ENCODE measurements at regions not wholly inside any gene's neighbourhood (a gene's known extent, or its start where the extent isn't known, plus 50 kb on each side); places are given as distances from the start of the nearest gene placed in this dataset.

DNA sequence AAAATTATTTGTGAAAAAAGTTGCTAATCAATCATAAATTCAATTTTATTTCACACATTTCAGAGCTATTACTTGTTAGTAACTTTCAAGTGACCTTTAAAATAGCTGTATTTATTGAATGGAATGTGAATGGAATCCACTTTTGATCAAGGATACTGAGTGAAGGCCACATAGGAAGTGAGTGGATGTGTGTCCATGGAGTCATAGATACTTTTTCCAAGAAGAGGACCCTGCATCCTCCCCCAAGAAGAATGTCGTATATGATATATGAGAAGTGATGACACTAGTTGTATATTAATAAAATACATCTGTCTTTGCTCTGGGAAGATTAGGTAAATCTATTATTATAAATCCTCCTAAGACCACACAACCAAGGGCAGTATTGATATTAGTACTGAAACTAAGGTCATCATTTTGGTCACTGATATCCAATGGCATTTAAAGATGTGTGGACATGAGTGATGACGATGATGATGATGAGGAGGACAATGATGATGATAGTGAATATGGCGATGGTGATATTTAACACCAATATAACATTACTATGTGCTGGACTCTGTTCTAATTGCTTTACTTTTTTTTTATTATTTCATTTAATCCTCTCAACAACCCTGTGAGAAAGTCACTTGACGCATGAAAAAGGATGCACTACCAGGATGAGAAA is 493.0 kb upstream of the NR2F2 start:
- no peaks in the 10 kb centered on the region for H3K27me3 ChIP-seq (ENCODE audit: control insufficient read depth, insufficient read depth, low read length)
- FAIRE-seq = no peak
- TF ChIP-seq, protein P1, sequence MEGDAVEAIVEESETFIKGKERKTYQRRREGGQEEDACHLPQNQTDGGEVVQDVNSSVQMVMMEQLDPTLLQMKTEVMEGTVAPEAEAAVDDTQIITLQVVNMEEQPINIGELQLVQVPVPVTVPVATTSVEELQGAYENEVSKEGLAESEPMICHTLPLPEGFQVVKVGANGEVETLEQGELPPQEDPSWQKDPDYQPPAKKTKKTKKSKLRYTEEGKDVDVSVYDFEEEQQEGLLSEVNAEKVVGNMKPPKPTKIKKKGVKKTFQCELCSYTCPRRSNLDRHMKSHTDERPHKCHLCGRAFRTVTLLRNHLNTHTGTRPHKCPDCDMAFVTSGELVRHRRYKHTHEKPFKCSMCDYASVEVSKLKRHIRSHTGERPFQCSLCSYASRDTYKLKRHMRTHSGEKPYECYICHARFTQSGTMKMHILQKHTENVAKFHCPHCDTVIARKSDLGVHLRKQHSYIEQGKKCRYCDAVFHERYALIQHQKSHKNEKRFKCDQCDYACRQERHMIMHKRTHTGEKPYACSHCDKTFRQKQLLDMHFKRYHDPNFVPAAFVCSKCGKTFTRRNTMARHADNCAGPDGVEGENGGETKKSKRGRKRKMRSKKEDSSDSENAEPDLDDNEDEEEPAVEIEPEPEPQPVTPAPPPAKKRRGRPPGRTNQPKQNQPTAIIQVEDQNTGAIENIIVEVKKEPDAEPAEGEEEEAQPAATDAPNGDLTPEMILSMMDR (IDR thresholded peaks at IDR 0.05; ENCODE audit: insufficient read depth, low read length, severe bottlenecking) = no peak
- no peak overlapping the region for H3K4me3 ChIP-seq (ENCODE audit: low read depth, low read length)
- H3K36me3 ChIP-seq (ENCODE audit: control insufficient read depth, insufficient read depth, low read length) = no peaks in the 10 kb centered on the region
- DNase-seq (ENCODE audit: low read depth) = no peak

DNA sequence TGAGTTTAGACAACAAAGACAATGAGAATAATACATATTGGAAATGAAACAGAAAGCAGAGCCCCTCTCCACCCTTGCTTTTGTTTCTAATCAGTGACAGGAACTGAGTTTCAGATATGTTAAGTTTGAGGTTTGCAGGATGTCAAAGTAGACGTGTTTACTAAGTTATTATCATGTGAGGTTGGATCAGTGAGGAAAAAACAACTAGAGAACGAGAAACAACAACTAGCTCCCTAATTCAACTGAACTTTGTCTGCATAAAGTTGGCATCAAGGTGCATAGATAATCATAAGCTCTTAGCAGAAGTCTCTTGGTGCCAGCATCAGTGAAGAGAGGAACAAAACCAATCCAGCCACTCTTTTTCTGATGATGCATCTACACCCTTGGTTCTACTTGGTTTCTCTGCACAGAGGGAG is 491.1 kb upstream of the NR2F2 start:
- TF ChIP-seq, protein P1 (IDR thresholded peaks at IDR 0.05; ENCODE audit: insufficient read depth, low read length, severe bottlenecking) = no peak
- H3K36me3 ChIP-seq (ENCODE audit: control insufficient read depth, insufficient read depth, low read length) = no peaks in the 10 kb centered on the region
- no peak overlapping the region for H3K4me3 ChIP-seq (ENCODE audit: low read depth, low read length)
- FAIRE-seq (no peak), DNase-seq (ENCODE audit: low read depth) (no peak)
- no peaks in the 10 kb centered on the region for H3K27me3 ChIP-seq (ENCODE audit: control insufficient read depth, insufficient read depth, low read length)

DNA sequence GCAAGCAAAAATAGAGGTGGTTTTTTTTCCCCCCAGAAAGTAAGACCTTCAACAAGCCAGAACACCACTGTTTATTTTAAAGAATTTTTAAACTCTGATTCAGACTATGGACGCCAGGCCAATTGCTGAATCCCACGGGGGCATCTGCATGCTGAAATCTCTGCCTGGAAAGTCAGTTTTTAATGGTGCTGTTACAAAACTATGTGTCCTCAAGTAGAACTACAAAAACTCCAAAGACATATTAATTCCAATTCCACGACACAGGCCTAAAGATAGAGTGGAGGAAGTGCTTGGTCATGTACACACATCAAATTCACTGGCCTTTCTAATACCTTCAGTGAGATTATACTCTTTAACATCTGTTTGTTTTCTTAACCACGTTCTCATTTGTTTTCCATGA is 490.5 kb upstream of the NR2F2 start:
- FAIRE-seq = no peak
- no peak overlapping the region for H3K4me3 ChIP-seq (ENCODE audit: low read depth, low read length)
- H3K27me3 ChIP-seq (ENCODE audit: control insufficient read depth, insufficient read depth, low read length) = no peaks in the 10 kb centered on the region
- no peaks in the 10 kb centered on the region for H3K36me3 ChIP-seq (ENCODE audit: control insufficient read depth, insufficient read depth, low read length)
- DNase-seq (ENCODE audit: low read depth) = no peak
- TF ChIP-seq, protein P1 (IDR thresholded peaks at IDR 0.05; ENCODE audit: insufficient read depth, low read length, severe bottlenecking) = no peak

DNA sequence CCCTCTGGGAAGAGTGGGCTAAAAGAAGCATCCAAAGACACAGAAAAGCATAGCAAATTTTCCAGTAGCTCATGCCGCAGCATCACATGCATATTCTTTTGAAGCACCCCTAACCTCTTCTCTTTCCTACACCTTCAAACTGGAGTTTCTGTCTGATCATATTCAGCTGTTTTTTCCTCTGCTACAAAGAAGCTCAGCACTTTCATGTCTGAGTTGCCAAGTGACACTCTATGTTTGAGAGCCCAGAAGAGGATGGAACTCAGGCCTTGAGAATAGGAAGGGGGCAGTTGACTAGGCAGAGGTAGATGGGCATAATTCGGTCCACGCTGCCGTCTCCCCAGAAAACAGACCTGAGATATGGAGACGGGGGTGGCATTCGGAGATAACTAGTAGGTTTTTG is 489.6 kb upstream of the NR2F2 start:
- H3K4me3 ChIP-seq (ENCODE audit: low read depth, low read length) = no peak overlapping the region
- H3K27me3 ChIP-seq (ENCODE audit: control insufficient read depth, insufficient read depth, low read length) = no peaks in the 10 kb centered on the region
- DNase-seq (ENCODE audit: low read depth) (no peak), FAIRE-seq (no peak)
- no peaks in the 10 kb centered on the region for H3K36me3 ChIP-seq (ENCODE audit: control insufficient read depth, insufficient read depth, low read length)
- TF ChIP-seq, protein P1 (IDR thresholded peaks at IDR 0.05; ENCODE audit: insufficient read depth, low read length, severe bottlenecking) = no peak

DNA sequence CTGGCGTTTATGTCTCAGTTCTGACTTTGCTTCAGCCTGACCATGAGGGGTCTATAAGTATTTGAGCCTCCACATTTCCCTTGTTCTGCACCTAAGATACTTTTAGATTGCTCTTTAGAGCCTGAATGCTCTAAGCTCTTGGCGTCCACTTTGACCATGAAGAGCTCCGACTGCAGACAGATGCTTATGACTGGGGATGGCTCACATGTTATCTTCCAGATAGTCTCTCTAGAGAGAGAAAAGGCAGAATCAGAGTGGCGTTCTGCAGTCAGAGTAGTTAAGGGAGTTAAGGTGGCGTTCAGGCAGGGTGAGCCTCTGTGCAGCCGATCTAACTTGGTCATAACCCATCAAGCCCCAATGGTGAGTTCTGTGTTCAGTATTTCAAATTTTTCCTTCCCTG is 487.9 kb upstream of the NR2F2 start:
- Histone ChIP-seq H3K36me3 (ENCODE audit: control insufficient read depth, insufficient read depth, low read length) (no peaks in the 10 kb centered on the region), H3K4me3 (ENCODE audit: low read depth, low read length) (no peak overlapping the region), H3K27me3 (ENCODE audit: control insufficient read depth, insufficient read depth, low read length) (no peaks in the 10 kb centered on the region)
- TF ChIP-seq, protein P1 (IDR thresholded peaks at IDR 0.05; ENCODE audit: insufficient read depth, low read length, severe bottlenecking) = no peak
- FAIRE-seq (no peak), DNase-seq (ENCODE audit: low read depth) (no peak)
